ENCODE measurements at regions not wholly inside any gene's neighbourhood (a gene's known extent, or its start where the extent isn't known, plus 50 kb on each side); places are given as distances from the start of the nearest gene placed in this dataset.
A peak's percentile ranks its signal among the peaks of the same experiment; 100 is the strongest.
"Not testable (repeated sequence)": the region's sequence is repeated elsewhere in the genome, so short reads cannot be mapped to it uniquely, and the experiment has no call there.

GRCh38 chr18:41690332-41691127, 264.5 kb upstream of the PIK3C3 start:
- no peak for DNase-seq

- no peak for DNase-seq
Measured at GRCh38 chr18:41687138-41687537, 267.9 kb upstream of the PIK3C3 start.

GRCh38 chr18:41681138-41681880, 273.7 kb upstream of the PIK3C3 start:
- no peak for DNase-seq

- no peak for DNase-seq
Measured at GRCh38 chr18:41674506-41674905, 280.5 kb upstream of the PIK3C3 start.

- DNase-seq, result no peak
Measured at GRCh38 chr18:41666231-41666630, 288.8 kb upstream of the PIK3C3 start.

GRCh38 chr18:41665210-41665609, 289.8 kb upstream of the PIK3C3 start:
- no peak for DNase-seq

GRCh38 chr18:41660654-41661053, 294.4 kb upstream of the PIK3C3 start:
- no peak for DNase-seq

GRCh38 chr18:41659438-41660130, 295.4 kb upstream of the PIK3C3 start:
- DNase-seq, result no peak

GRCh38 chr18:41657189-41657588, 297.8 kb upstream of the PIK3C3 start:
- no peak for DNase-seq

GRCh38 chr18:41655074-41655473, 300.0 kb upstream of the PIK3C3 start:
- no peak for DNase-seq

GRCh38 chr18:41647914-41648313, 307.1 kb upstream of the PIK3C3 start:
- no peak for DNase-seq

GRCh38 chr18:41646915-41647620, 308.0 kb upstream of the PIK3C3 start:
- DNase-seq, result no peak

GRCh38 chr18:41645589-41646360, 309.3 kb upstream of the PIK3C3 start:
- peak; percentile 66 for DNase-seq

- DNase-seq, result peak; percentile 31
Measured at GRCh38 chr18:41644466-41644865, 310.6 kb upstream of the PIK3C3 start.

- DNase-seq, result no peak
Measured at GRCh38 chr18:41643427-41643826, 311.6 kb upstream of the PIK3C3 start.

- no peak for DNase-seq
Measured at GRCh38 chr18:41642756-41643155, 312.3 kb upstream of the PIK3C3 start.

- no peak for DNase-seq
Measured at GRCh38 chr18:41639218-41639617, 315.8 kb upstream of the PIK3C3 start.

- DNase-seq, result not testable (repeated sequence)
Measured at GRCh38 chr18:41631723-41632285, 323.2 kb upstream of the PIK3C3 start.

GRCh38 chr18:41630232-41630886, 324.7 kb upstream of the PIK3C3 start:
- no peak for DNase-seq

GRCh38 chr18:41624460-41624859, 330.6 kb upstream of the PIK3C3 start:
- no peak for DNase-seq

GRCh38 chr18:41621177-41621576, 333.9 kb upstream of the PIK3C3 start:
- DNase-seq, result no peak
